Peyer's patch (tissue), 4 donors: ENCODE measurements at regions not wholly inside any gene's neighbourhood (a gene's known extent, or its start where the extent isn't known, plus 50 kb on each side); places are given as distances from the start of the nearest gene placed in this dataset.

Source experiments
- DNase-seq, 3 donors: peaks; one replicate each; pipeline ENCODE4 v3.0.0-alpha.2; 2017 to 2019
- H3K27ac ChIP-seq, 4 donors: fragments of 200-600 bp; sonication (generic); one replicate each; pipeline ENCODE4 v1.5.1; 2016 to 2019
- H3K27me3 ChIP-seq, 2 donors: fragments of 200-600 bp; sonication (generic); one replicate each; pipeline ENCODE4 v1.5.1; 2019
- H3K36me3 ChIP-seq, 3 donors: fragments of 200-600 bp; sonication (generic); one replicate each; pipeline ENCODE4 v1.5.1; 2016 to 2019
- H3K4me1 ChIP-seq, 4 donors: fragments of 200-600 bp; sonication (generic); one replicate each; pipeline ENCODE4 v1.5.1; 2016 to 2019
- H3K4me3 ChIP-seq, 4 donors: fragments of 200-600 bp; sonication (generic); 1 replicate in 3 of 4; 2 replicates in 1 of 4; pipeline ENCODE4 v1.5.1; 2016 to 2019; ENCODE audit warnings: mild to moderate bottlenecking in 1 of 4
- H3K9me3 ChIP-seq, 4 donors: fragments of 200-600 bp; sonication (generic); one replicate each; pipeline ENCODE4 v1.5.1; 2016 to 2019; ENCODE audit warnings: mild to moderate bottlenecking in 1 of 4
- CTCF ChIP-seq, 6 experiments: fragments of 450-650 bp in 4 of 6; fragments of 200-600 bp in 2 of 6; sonication (generic) in 1 of 6; IDR thresholded peaks; one replicate each; pipeline ENCODE4 v1.5.1; 2017 to 2019; ENCODE audit warnings: antibody characterized with exemption in 6 of 6, mild to moderate bottlenecking in 3 of 6, moderate library complexity in 1 of 6
- POLR2A ChIP-seq, 2 donors: fragments of 450-650 bp; IDR thresholded peaks; one replicate each; pipeline ENCODE4 v1.5.1; 2017; ENCODE audit warnings: antibody characterized with exemption in 2 of 2, mild to moderate bottlenecking in 2 of 2, moderate library complexity in 2 of 2

GRCh38 chr9:87081503-87081902 lies 134.2 kb upstream of the GAS1 start:
- TF ChIP-seq CTCF (IDR thresholded peaks at IDR 0.05), result no peak
- Histone ChIP-seq H3K36me3 (no peaks in the 10 kb centered on the region), H3K27ac (no peak overlapping the region), H3K9me3 (no peaks in the 10 kb centered on the region), H3K4me1 (no peaks in the 10 kb centered on the region), H3K27me3 (no peaks in the 10 kb centered on the region), H3K4me3 (no peak overlapping the region)
- DNase-seq, result no peak

GRCh38 chr9:87083986-87084385 lies 136.7 kb upstream of the GAS1 start:
- TF ChIP-seq POLR2A (IDR thresholded peaks at IDR 0.05) (no peak), CTCF (IDR thresholded peaks at IDR 0.05) (no peak)
- H3K27me3 ChIP-seq, result no peaks in the 10 kb centered on the region
- H3K27ac ChIP-seq, result no peak overlapping the region
- no peaks in the 10 kb centered on the region for H3K36me3 ChIP-seq
- H3K4me3 ChIP-seq, result no peak overlapping the region
- H3K9me3 ChIP-seq, result no peaks in the 10 kb centered on the region
- no peaks in the 10 kb centered on the region for H3K4me1 ChIP-seq
- DNase-seq, result no peak

- Histone ChIP-seq H3K27me3 (no peaks in the 10 kb centered on the region), H3K4me1 (no peaks in the 10 kb centered on the region), H3K27ac (no peak overlapping the region), H3K4me3 (no peak overlapping the region), H3K36me3 (no peaks in the 10 kb centered on the region), H3K9me3 (no peaks in the 10 kb centered on the region)
- TF ChIP-seq CTCF (IDR thresholded peaks at IDR 0.05), result no peak
- no peak for TF ChIP-seq POLR2A (IDR thresholded peaks at IDR 0.05)
- DNase-seq, result no peak
Observed at GRCh38 chr9:87084407-87084806, 137.1 kb upstream of the GAS1 start.

- TF ChIP-seq POLR2A (IDR thresholded peaks at IDR 0.05) (no peak), CTCF (IDR thresholded peaks at IDR 0.05) (no peak)
- Histone ChIP-seq H3K27me3 (no peaks in the 10 kb centered on the region), H3K27ac (no peak overlapping the region), H3K9me3 (no peaks in the 10 kb centered on the region), H3K4me3 (no peak overlapping the region), H3K36me3 (no peaks in the 10 kb centered on the region), H3K4me1 (no peaks in the 10 kb centered on the region)
- DNase-seq, result no peak
Observed at GRCh38 chr9:87085073-87085472, 137.8 kb upstream of the GAS1 start.

GRCh38 chr9:87085521-87085920 lies 138.2 kb upstream of the GAS1 start:
- TF ChIP-seq CTCF (IDR thresholded peaks at IDR 0.05) (no peak), POLR2A (IDR thresholded peaks at IDR 0.05) (no peak)
- Histone ChIP-seq H3K9me3 (no peaks in the 10 kb centered on the region), H3K36me3 (no peaks in the 10 kb centered on the region), H3K4me1 (no peaks in the 10 kb centered on the region), H3K27ac (no peak overlapping the region), H3K27me3 (no peaks in the 10 kb centered on the region), H3K4me3 (no peak overlapping the region)
- no peak for DNase-seq

- Histone ChIP-seq H3K4me1 (no peaks in the 10 kb centered on the region), H3K4me3 (no peak overlapping the region), H3K36me3 (no peaks in the 10 kb centered on the region), H3K9me3 (no peaks in the 10 kb centered on the region), H3K27ac (no peak overlapping the region), H3K27me3 (no peaks in the 10 kb centered on the region)
- TF ChIP-seq POLR2A (IDR thresholded peaks at IDR 0.05) (no peak), CTCF (IDR thresholded peaks at IDR 0.05) (no peak)
- DNase-seq, result no peak
Observed at GRCh38 chr9:87086221-87086818, 139.0 kb upstream of the GAS1 start.
